CD4-positive, alpha-beta T cell (primary cell): ENCODE measurements at regions not wholly inside any gene's neighbourhood (a gene's known extent, or its start where the extent isn't known, plus 50 kb on each side); places are given as distances from the start of the nearest gene placed in this dataset.

Source experiments
- ATAC-seq: fragments of 200-7000 bp; cut with Tn5 transposase; one replicate; pipeline ENCODE4 v1.10.0; 2022; ENCODE audit warnings: mild to moderate bottlenecking; ENCODE audit not compliant: poor library complexity
- CTCF ChIA-PET: fragments of 350-600 bp; sonication (Branson Sonifier 250); formaldehyde crosslinking; loops from one replicate; lab custom pipeline; 2021; ENCODE audit warnings: antibody characterized with exemption, inconsistent platforms; lab: Charles Lee
- POLR2A ChIA-PET: fragments of 350-600 bp; sonication (Branson Sonifier 250); formaldehyde crosslinking; loops from one replicate; lab custom pipeline; 2021; ENCODE audit warnings: antibody characterized with exemption, inconsistent platforms; lab: Charles Lee
- DNase-seq, 14 experiments: peaks; one replicate each; pipeline ENCODE4 v3.0.0-alpha.2; 2013 to 2020; ENCODE audit warnings: mixed read lengths in 2 of 14
- H3K27ac ChIP-seq, 2 donors: one replicate each; pipeline versions ENCODE4 v1.5.1 to v1.7.0; 2013; ENCODE audit warnings: low read length in 2 of 2, low read depth in 1 of 2, mild to moderate bottlenecking in 1 of 2
- H3K27me3 ChIP-seq, 2 experiments: 1 replicate in 1 of 2; 2 replicates in 1 of 2; pipeline versions ENCODE4 v1.6.1 to v1.7.0; 2013; ENCODE audit warnings: low read length in 2 of 2, control low read depth in 1 of 2, mild to moderate bottlenecking in 1 of 2, moderate library complexity in 1 of 2; ENCODE audit not compliant: insufficient read depth in 2 of 2, control insufficient read depth in 1 of 2
- H3K36me3 ChIP-seq: one replicate; pipeline ENCODE4 v1.6.1; 2013; ENCODE audit warnings: low read length, control low read depth; ENCODE audit not compliant: insufficient read depth
- H3K4me1 ChIP-seq: one replicate; pipeline ENCODE4 v1.6.1; 2013; ENCODE audit warnings: low read length, control low read depth; ENCODE audit not compliant: insufficient read depth
- H3K4me3 ChIP-seq: one replicate; pipeline ENCODE4 v1.5.1; 2013; ENCODE audit warnings: mild to moderate bottlenecking, low read length, moderate library complexity
- H3K9me3 ChIP-seq, 2 experiments: 1 replicate in 1 of 2; 2 replicates in 1 of 2; pipeline versions ENCODE4 v1.6.1 to v1.7.0; 2013; ENCODE audit warnings: low read length in 2 of 2, mild to moderate bottlenecking in 2 of 2, control low read depth in 1 of 2, moderate library complexity in 1 of 2; ENCODE audit not compliant: control insufficient read depth in 1 of 2, insufficient read depth in 1 of 2
- H3K27ac Mint-ChIP-seq: one replicate; pipeline ENCODE4 v1.8.0; 2020; ENCODE audit warnings: mixed read lengths
- H3K27me3 Mint-ChIP-seq: one replicate; pipeline ENCODE4 v1.8.0; 2021; ENCODE audit warnings: mixed read lengths
- H3K36me3 Mint-ChIP-seq: one replicate; pipeline ENCODE4 v1.8.0; 2021; ENCODE audit warnings: low read depth, mixed read lengths
- H3K4me1 Mint-ChIP-seq: one replicate; pipeline ENCODE4 v1.8.0; 2021; ENCODE audit warnings: low read depth, mixed read lengths
- H3K4me3 Mint-ChIP-seq: one replicate; pipeline ENCODE4 v1.8.0; 2020; ENCODE audit warnings: mild to moderate bottlenecking, mixed read lengths
- H3K9me3 Mint-ChIP-seq: one replicate; pipeline ENCODE4 v1.8.0; 2020; ENCODE audit warnings: mixed read lengths
- intact Hi-C, 2 experiments: fragments of 100-400 bp; cut with DNase I in 1 of 2; cut with micrococcal nuclease in 1 of 2; formaldehyde crosslinking; loops; one replicate each; pipeline versions ENCODE4 v1.15.1 to v1.9.0; 2023 to 2025; cut with DNase I, micrococcal nuclease
- TF ChIP-seq, protein P1 (sequence below): fragments of 200-600 bp; IDR thresholded peaks from one replicate; pipeline ENCODE4 v1.8.0; 2022; ENCODE audit warnings: antibody characterized with exemption, mild to moderate bottlenecking

DNA sequence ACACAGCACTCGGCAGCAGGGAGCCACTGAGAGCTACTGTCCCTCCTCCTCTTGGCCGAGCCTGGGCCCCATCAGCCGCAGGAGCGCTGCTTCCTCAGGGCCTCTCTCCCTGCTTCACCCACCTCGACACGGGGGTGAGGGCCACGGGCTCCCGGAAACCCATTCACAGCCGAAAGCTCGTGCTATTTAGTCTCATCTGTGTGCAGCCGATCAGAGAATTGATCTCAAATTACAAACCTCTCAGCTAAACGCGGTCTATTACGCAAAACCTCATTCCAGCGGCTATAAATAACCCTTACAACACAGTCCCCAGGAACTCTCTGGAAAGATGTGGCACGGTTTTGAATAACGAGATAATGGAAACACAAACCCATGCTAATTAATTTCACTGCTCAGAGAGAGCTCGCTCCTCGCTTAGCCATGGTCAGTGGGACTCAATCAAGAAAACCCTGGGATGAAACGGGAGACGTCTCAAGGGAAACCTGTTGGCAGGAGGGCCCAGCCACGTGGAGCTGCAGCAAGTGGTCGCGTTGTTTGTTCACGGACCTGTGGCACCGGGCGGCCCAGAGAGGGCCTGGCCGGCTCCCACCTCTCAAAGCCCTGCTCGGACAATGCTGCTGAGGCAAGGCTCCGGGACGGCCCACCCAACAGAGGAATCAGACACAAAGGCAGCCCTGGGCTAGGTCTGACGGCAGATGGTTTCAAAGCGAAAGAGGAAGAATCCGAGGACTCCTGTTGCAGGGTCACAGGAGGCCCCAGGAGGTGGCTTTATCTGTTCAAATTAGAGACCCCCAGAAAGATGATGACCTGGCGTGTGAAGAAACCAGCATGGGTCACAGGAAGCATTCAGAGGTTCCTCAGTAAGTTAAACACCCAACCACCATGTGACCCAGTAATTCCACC is 210.5 kb downstream of the CTTN start:
- TF ChIP-seq, protein P1, sequence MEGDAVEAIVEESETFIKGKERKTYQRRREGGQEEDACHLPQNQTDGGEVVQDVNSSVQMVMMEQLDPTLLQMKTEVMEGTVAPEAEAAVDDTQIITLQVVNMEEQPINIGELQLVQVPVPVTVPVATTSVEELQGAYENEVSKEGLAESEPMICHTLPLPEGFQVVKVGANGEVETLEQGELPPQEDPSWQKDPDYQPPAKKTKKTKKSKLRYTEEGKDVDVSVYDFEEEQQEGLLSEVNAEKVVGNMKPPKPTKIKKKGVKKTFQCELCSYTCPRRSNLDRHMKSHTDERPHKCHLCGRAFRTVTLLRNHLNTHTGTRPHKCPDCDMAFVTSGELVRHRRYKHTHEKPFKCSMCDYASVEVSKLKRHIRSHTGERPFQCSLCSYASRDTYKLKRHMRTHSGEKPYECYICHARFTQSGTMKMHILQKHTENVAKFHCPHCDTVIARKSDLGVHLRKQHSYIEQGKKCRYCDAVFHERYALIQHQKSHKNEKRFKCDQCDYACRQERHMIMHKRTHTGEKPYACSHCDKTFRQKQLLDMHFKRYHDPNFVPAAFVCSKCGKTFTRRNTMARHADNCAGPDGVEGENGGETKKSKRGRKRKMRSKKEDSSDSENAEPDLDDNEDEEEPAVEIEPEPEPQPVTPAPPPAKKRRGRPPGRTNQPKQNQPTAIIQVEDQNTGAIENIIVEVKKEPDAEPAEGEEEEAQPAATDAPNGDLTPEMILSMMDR = no peak
- Mint-ChIP-seq H3K36me3 (no peaks in the 10 kb centered on the region), H3K27ac (no peak overlapping the region), H3K27me3 (peaks cover 9% of the 10 kb centered on the region), H3K9me3 (no peaks in the 10 kb centered on the region), H3K4me1 (no peaks in the 10 kb centered on the region), H3K4me3 (no peak overlapping the region)
- H3K9me3 ChIP-seq = peaks cover 0 to 2% of the 10 kb centered on the region in 2 experiments
- H3K27me3 ChIP-seq = peaks cover 0 to 2% of the 10 kb centered on the region in 2 experiments
- DNase-seq (no peak), ATAC-seq (no peak)
- no peaks in the 10 kb centered on the region for H3K36me3 ChIP-seq
- no peaks in the 10 kb centered on the region for H3K4me1 ChIP-seq
- CTCF ChIA-PET = no interaction called here
- POLR2A ChIA-PET = no interaction called here
- H3K4me3 ChIP-seq = no peak overlapping the region
- H3K27ac ChIP-seq = no peak overlapping the region
- intact Hi-C loops = no loop called here

DNA sequence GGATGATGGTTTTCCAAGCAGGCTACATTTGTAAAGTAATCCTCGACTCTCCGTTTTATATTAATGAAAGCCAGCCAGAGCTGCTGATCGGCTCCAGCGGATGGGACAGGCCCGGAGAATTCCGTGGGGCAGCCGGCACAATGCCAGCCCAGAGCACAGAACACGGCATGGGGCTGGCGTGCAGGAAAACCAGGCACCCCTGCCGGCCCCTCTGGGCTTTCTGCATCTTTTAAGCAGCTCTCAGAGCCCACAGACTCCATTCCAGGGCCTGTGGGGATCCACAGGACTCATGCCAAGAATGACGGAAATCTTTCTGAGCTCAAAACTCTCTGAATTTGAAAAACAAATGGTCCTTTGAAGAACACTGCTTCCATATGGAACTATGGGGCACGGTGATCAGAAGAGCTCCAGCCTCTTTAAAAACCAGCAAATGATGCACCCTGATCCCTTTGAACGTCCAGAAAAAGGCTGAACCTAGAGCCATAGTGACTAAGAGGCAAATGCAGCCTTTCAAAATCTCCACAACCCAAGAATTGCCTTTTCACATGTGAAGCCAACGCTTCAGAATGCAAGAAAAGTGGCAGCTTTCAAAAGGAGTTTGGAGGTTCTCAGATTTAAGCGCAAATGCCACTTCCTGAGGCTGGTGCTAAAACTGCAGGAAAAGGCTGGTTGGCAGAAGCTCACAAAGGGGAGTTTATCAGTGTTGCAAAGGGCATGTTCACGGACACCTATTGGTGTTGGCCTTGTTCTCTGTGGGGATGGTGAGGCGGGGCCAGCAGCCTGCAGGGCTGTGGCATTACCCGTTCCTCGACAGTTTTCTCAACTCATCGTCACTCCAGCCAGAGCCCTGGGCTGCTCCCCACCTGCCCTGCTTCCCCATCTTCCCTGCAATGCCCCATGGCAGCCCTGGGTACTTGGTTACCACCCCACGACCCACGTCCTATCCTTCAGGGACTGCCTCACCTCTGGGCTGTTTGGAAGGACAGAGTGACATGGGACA is 212.5 kb downstream of the CTTN start:
- TF ChIP-seq, protein P1 = no peak
- no peaks in the 10 kb centered on the region for H3K36me3 Mint-ChIP-seq
- H3K4me3 Mint-ChIP-seq = no peak overlapping the region
- peaks cover 0 to 2% of the 10 kb centered on the region in 2 experiments for H3K27me3 ChIP-seq
- H3K4me3 ChIP-seq = no peak overlapping the region
- peaks cover 9% of the 10 kb centered on the region for H3K27me3 Mint-ChIP-seq
- H3K27ac Mint-ChIP-seq = no peak overlapping the region
- no peak overlapping the region for H3K27ac ChIP-seq
- ATAC-seq (no peak), DNase-seq (no peak)
- no peaks in the 10 kb centered on the region for H3K36me3 ChIP-seq
- no peaks in the 10 kb centered on the region for H3K4me1 Mint-ChIP-seq
- H3K9me3 Mint-ChIP-seq = no peaks in the 10 kb centered on the region
- POLR2A ChIA-PET = no interaction called here
- H3K9me3 ChIP-seq = peaks cover 9 to 23% of the 10 kb centered on the region in 2 experiments
- intact Hi-C loops = no loop called here
- no peaks in the 10 kb centered on the region for H3K4me1 ChIP-seq
- CTCF ChIA-PET = no interaction called here

DNA sequence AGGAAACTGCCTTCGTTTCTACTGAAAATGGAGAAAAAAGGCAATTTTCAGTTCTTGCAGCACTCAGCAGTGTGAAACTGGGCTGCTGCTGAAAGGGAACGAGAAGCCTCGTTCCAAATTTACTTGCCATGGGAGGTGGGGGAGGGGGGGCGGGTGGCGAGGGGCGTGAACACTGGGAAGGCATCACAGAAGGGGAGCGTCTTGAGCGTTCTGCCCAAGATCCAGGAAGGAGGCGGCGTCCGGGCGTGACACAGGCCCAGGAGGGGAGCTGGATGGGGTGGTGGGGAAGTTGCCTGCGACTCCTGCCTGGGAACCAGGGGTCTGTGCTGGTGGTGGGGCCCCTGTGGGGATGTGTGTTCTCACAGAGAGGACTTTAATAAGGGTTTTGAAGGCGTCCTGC is 213.5 kb downstream of the CTTN start:
- Mint-ChIP-seq H3K27ac (no peak overlapping the region), H3K9me3 (no peaks in the 10 kb centered on the region), H3K36me3 (no peaks in the 10 kb centered on the region), H3K4me1 (no peaks in the 10 kb centered on the region), H3K27me3 (peaks cover 9% of the 10 kb centered on the region), H3K4me3 (no peak overlapping the region)
- Histone ChIP-seq H3K27me3 (peaks cover 0 to 2% of the 10 kb centered on the region in 2 experiments), H3K9me3 (peaks cover 9 to 32% of the 10 kb centered on the region in 2 experiments), H3K4me1 (no peaks in the 10 kb centered on the region), H3K36me3 (no peaks in the 10 kb centered on the region), H3K4me3 (no peak overlapping the region), H3K27ac (no peak overlapping the region)
- no peak for ATAC-seq
- POLR2A ChIA-PET = no interaction called here
- TF ChIP-seq, protein P1 = no peak
- DNase-seq = no peak
- CTCF ChIA-PET = no interaction called here
- intact Hi-C loops = no loop called here
